H9 (cell line): ENCODE measurements at regions not wholly inside any gene's neighbourhood (a gene's known extent, or its start where the extent isn't known, plus 50 kb on each side); places are given as distances from the start of the nearest gene placed in this dataset.

ENCODE experiments used
- DNase-seq: peaks from one replicate; pipeline ENCODE4 v3.0.0-alpha.2; 2017
- H2AFZ ChIP-seq: one replicate; pipeline ENCODE4 v1.6.1; 2013; ENCODE audit warnings: mild to moderate bottlenecking, low read length, control low read depth, moderate library complexity
- H2AK5ac ChIP-seq: 2 replicates; pipeline ENCODE4 v1.6.1; 2013; ENCODE audit warnings: low read length, control low read depth, mixed read lengths; ENCODE audit not compliant: insufficient read length
- H2BK120ac ChIP-seq: one replicate; pipeline ENCODE4 v1.6.1; 2013; ENCODE audit warnings: low read depth, mild to moderate bottlenecking, low read length, control low read depth, inconsistent platforms; ENCODE audit not compliant: poor library complexity, severe bottlenecking
- H2BK12ac ChIP-seq: 2 replicates; pipeline ENCODE4 v1.6.1; 2013; ENCODE audit warnings: low read length, control low read depth, mixed read lengths, low read depth; ENCODE audit not compliant: insufficient read length
- H2BK15ac ChIP-seq: 2 replicates; pipeline ENCODE4 v1.6.1; 2013; ENCODE audit warnings: low read depth, low read length, control low read depth
- H2BK20ac ChIP-seq: one replicate; pipeline ENCODE4 v1.6.1; 2013; ENCODE audit warnings: low read depth, mild to moderate bottlenecking, low read length, control low read depth, inconsistent platforms; ENCODE audit not compliant: poor library complexity, severe bottlenecking
- H2BK5ac ChIP-seq: 2 replicates; pipeline ENCODE4 v1.6.1; 2013; ENCODE audit warnings: low read length, control low read depth, mixed read lengths; ENCODE audit not compliant: insufficient read length
- H3K14ac ChIP-seq: 2 replicates; pipeline ENCODE4 v1.6.1; 2013; ENCODE audit warnings: low read length, control low read depth; ENCODE audit not compliant: insufficient read depth
- H3K18ac ChIP-seq: 2 replicates; pipeline ENCODE4 v1.6.1; 2013; ENCODE audit warnings: low read depth, mild to moderate bottlenecking, mixed read lengths, low read length, control low read depth; ENCODE audit not compliant: insufficient read length
- H3K23ac ChIP-seq: 2 replicates; pipeline ENCODE4 v1.6.1; 2013; ENCODE audit warnings: low read length, control low read depth, mixed read lengths, low read depth; ENCODE audit not compliant: insufficient read length
- H3K23me2 ChIP-seq: 2 replicates; pipeline ENCODE4 v1.6.1; 2013; ENCODE audit warnings: low read depth, mild to moderate bottlenecking, mixed read lengths, low read length, control low read depth; ENCODE audit not compliant: insufficient read length, poor library complexity, severe bottlenecking
- H3K27ac ChIP-seq: 2 replicates; pipeline ENCODE4 v1.5.1; 2013; ENCODE audit warnings: low read length, control low read depth, mixed read lengths, low read depth; ENCODE audit not compliant: insufficient read length
- H3K27me3 ChIP-seq: 2 replicates; pipeline ENCODE4 v1.6.1; 2013; ENCODE audit warnings: low read length, control low read depth, inconsistent platforms; ENCODE audit not compliant: insufficient read depth
- H3K4ac ChIP-seq: 2 replicates; pipeline ENCODE4 v1.6.1; 2013; ENCODE audit warnings: low read depth, mild to moderate bottlenecking, control low read depth, inconsistent platforms, low read length, moderate library complexity
- H3K4me1 ChIP-seq: 2 replicates; pipeline ENCODE4 v1.6.1; 2013; ENCODE audit warnings: low read length, control low read depth, inconsistent platforms; ENCODE audit not compliant: insufficient read depth
- H3K4me2 ChIP-seq: 2 replicates; pipeline ENCODE4 v1.6.1; 2013; ENCODE audit warnings: low read length, control low read depth, mixed read lengths; ENCODE audit not compliant: insufficient read length, insufficient read depth
- H3K56ac ChIP-seq: 2 replicates; pipeline ENCODE4 v1.6.1; 2013; ENCODE audit warnings: low read depth, mild to moderate bottlenecking, mixed read lengths, low read length, control low read depth; ENCODE audit not compliant: insufficient read length
- H3K79me1 ChIP-seq: 2 replicates; pipeline ENCODE4 v1.6.1; 2013; ENCODE audit warnings: low read depth, mild to moderate bottlenecking, moderate library complexity, low read length, control low read depth, inconsistent platforms; ENCODE audit not compliant: insufficient read depth, poor library complexity, severe bottlenecking
- H3K79me2 ChIP-seq: 2 replicates; pipeline ENCODE4 v1.6.1; 2013; ENCODE audit warnings: low read length, control low read depth, inconsistent platforms; ENCODE audit not compliant: insufficient read depth
- H3K9ac ChIP-seq: 2 replicates; pipeline ENCODE4 v1.6.1; 2013; ENCODE audit warnings: low read length, control low read depth, mixed read lengths; ENCODE audit not compliant: insufficient read length; ENCODE audit errors: extremely low read depth
- H3K9me3 ChIP-seq: one replicate; pipeline ENCODE4 v1.6.1; 2013; ENCODE audit warnings: low read depth, low read length, inconsistent platforms; ENCODE audit not compliant: control insufficient read depth
- H3T11ph ChIP-seq: one replicate; pipeline ENCODE4 v1.6.1; 2013; ENCODE audit warnings: mild to moderate bottlenecking, low read length, control low read depth, inconsistent platforms
- H4K20me1 ChIP-seq: one replicate; pipeline ENCODE4 v1.6.1; 2013; ENCODE audit not compliant: control insufficient read depth, insufficient read length, insufficient read depth
- H4K5ac ChIP-seq: 2 replicates; pipeline ENCODE4 v1.6.1; 2013; ENCODE audit warnings: low read depth, mild to moderate bottlenecking, mixed read lengths, low read length, control low read depth; ENCODE audit not compliant: insufficient read length
- H4K8ac ChIP-seq: replicated peaks from 2 replicates; pipeline ENCODE4 v1.6.1; 2013; ENCODE audit warnings: low read length, control low read depth, mixed read lengths, low read depth; ENCODE audit not compliant: insufficient read length
- H4K91ac ChIP-seq: 2 replicates; pipeline ENCODE4 v1.6.1; 2013; ENCODE audit warnings: low read depth, mild to moderate bottlenecking, moderate library complexity, mixed read lengths, low read length, control low read depth; ENCODE audit not compliant: insufficient read length
- H3K27ac Mint-ChIP-seq, 3 experiments: 2 replicates in 2 of 3; 3 replicates in 1 of 3; pipeline ENCODE4 v1.8.0; 2020 to 2021; ENCODE audit warnings: mixed read lengths in 3 of 3, mild to moderate bottlenecking in 1 of 3, moderate library complexity in 1 of 3
- H3K27me3 Mint-ChIP-seq: 2 replicates; pipeline ENCODE4 v1.8.0; 2021; ENCODE audit warnings: low read depth, mild to moderate bottlenecking, moderate library complexity, mixed read lengths
- H3K36me3 Mint-ChIP-seq, 3 experiments: 2 replicates in 2 of 3; 3 replicates in 1 of 3; pipeline ENCODE4 v1.8.0; 2020 to 2021; ENCODE audit warnings: low read depth in 3 of 3, mixed read lengths in 3 of 3; ENCODE audit not compliant: insufficient read depth in 1 of 3
- H3K4me1 Mint-ChIP-seq, 2 experiments: 2 replicates each; pipeline ENCODE4 v1.8.0; 2020; ENCODE audit warnings: mixed read lengths in 2 of 2
- H3K4me3 Mint-ChIP-seq, 2 experiments: 2 replicates in 1 of 2; 3 replicates in 1 of 2; pipeline ENCODE4 v1.8.0; 2020 to 2021; ENCODE audit warnings: mild to moderate bottlenecking in 2 of 2, mixed read lengths in 2 of 2, moderate library complexity in 1 of 2
- H3K9me3 Mint-ChIP-seq, 2 experiments: 2 replicates in 1 of 2; 3 replicates in 1 of 2; pipeline ENCODE4 v1.8.0; 2020; ENCODE audit warnings: mild to moderate bottlenecking in 2 of 2, mixed read lengths in 2 of 2, moderate library complexity in 1 of 2
- WGBS: extraction: QIAGEN DNeasy Blood & Tissue Kit; methylation state at CpG from one replicate; pipeline ENCODE4 v1.1.7; 2013; ENCODE audit warnings: missing lambda C conversion rate, low lambda C conversion rate, mixed read lengths; ENCODE audit not compliant: insufficient read length; ENCODE audit errors: extremely low coverage; 5-methylcytosine and 5-hydroxymethylcytosine counted together
- TF ChIP-seq, protein P1 (sequence below): fragments of 200-600 bp; sonication (generic); conservative IDR thresholded peaks from 3 replicates; pipeline ENCODE4 v1.8.0; 2021; ENCODE audit warnings: antibody characterized with exemption, mild to moderate bottlenecking

DNA sequence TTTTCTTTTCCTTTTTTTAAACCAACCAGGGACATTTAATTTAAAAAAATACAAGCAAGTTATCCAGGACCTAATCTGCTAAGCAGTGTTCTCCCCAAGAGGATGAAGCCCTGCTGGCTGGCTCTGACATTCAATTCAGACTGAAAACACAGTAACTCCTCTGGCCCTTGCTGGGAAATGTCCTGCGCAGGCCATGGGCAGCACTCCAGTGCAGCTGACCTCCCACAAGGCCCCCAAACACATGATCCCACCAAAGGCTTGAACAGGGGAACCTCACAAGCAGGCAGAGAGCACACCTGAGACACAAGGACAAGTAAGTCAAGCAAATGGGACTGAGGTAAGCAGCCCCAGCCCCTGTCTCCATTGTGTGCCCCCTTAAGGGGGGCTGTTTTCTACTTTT, 56.9 kb upstream of the FHIP2A start:
- 0 out of 2 replicates have a peak, but pooled peaks cover 2% of the 10 kb centered on the region for H3K27me3 ChIP-seq
- no peak overlapping the region for H2BK15ac ChIP-seq
- Mint-ChIP-seq H3K27me3 (peaks cover 17% of the 10 kb centered on the region), H3K4me1 (peaks cover 8% of the 10 kb centered on the region in 2 experiments), H3K27ac (no peak overlapping the region), H3K36me3 (no peaks in the 10 kb centered on the region), H3K9me3 (no peaks in the 10 kb centered on the region), H3K4me3 (no peak overlapping the region)
- H3K18ac ChIP-seq: no peak overlapping the region
- no peak overlapping the region for H3K56ac ChIP-seq
- DNase-seq: no peak
- H3K27ac ChIP-seq: no peak overlapping the region
- H2BK20ac ChIP-seq: no peak overlapping the region
- no CpG with 5 or more reads among the region's 1 CpG for WGBS
- no peaks in the 10 kb centered on the region for H3K9me3 ChIP-seq
- no peak overlapping the region for H2BK120ac ChIP-seq
- H2BK5ac ChIP-seq: no peak overlapping the region
- H3K4me1 ChIP-seq: peaks cover 3% of the 10 kb centered on the region; the same call in 1 of the 2 replicates
- no peak overlapping the region for H4K91ac ChIP-seq
- H3K4me2 ChIP-seq: no peak overlapping the region
- no peak overlapping the region for H3T11ph ChIP-seq
- no peaks in the 10 kb centered on the region for H3K79me1 ChIP-seq
- no peak overlapping the region for H2BK12ac ChIP-seq
- H2AK5ac ChIP-seq: no peak overlapping the region
- no peak overlapping the region for H4K5ac ChIP-seq
- no peak overlapping the region for H2AFZ ChIP-seq
- no peak overlapping the region for H3K14ac ChIP-seq
- H3K9ac ChIP-seq: no peak overlapping the region
- H3K79me2 ChIP-seq: no peaks in the 10 kb centered on the region
- TF ChIP-seq, protein P1, sequence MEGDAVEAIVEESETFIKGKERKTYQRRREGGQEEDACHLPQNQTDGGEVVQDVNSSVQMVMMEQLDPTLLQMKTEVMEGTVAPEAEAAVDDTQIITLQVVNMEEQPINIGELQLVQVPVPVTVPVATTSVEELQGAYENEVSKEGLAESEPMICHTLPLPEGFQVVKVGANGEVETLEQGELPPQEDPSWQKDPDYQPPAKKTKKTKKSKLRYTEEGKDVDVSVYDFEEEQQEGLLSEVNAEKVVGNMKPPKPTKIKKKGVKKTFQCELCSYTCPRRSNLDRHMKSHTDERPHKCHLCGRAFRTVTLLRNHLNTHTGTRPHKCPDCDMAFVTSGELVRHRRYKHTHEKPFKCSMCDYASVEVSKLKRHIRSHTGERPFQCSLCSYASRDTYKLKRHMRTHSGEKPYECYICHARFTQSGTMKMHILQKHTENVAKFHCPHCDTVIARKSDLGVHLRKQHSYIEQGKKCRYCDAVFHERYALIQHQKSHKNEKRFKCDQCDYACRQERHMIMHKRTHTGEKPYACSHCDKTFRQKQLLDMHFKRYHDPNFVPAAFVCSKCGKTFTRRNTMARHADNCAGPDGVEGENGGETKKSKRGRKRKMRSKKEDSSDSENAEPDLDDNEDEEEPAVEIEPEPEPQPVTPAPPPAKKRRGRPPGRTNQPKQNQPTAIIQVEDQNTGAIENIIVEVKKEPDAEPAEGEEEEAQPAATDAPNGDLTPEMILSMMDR: no peak
- no peak overlapping the region for H4K8ac ChIP-seq
- H3K23ac ChIP-seq: no peak overlapping the region
- no peaks in the 10 kb centered on the region for H4K20me1 ChIP-seq
- H3K4ac ChIP-seq: no peak overlapping the region
- peaks cover 6% of the 10 kb centered on the region for H3K23me2 ChIP-seq
